CD4-positive, alpha-beta T cell treated with Interleukin-4 for 1 hour (primary cell): ENCODE measurements at regions not wholly inside any gene's neighbourhood (a gene's known extent, or its start where the extent isn't known, plus 50 kb on each side); places are given as distances from the start of the nearest gene placed in this dataset.
"Not testable (repeated sequence)": the region's sequence is repeated elsewhere in the genome, so short reads cannot be mapped to it uniquely, and the experiment has no call there.

Experiments
- DNase-seq, 2 donors: peaks; one replicate each; pipeline ENCODE4 v3.0.0-alpha.2; 2020 to 2022

DNA sequence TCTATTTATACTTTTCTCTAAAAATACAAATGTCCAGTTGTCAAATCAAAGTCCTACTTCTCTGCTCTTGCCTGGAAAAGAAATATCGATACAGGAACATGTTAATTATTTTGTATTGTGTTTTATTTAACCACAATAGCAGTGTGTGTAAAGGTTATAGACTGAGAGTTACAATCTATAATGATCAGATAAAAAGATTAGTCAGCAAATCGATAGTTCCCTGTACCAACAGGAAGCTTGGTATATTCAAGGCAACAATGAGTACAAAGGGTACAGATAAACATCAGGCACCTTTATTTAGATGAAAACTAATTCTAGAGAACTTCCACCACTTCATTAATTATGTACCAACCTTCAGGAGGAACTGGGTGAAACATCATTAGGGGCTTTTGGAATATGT is 469.5 kb downstream of the GBA3 start:
- no peak for DNase-seq

GRCh38 chr4:23161787-23162186 is 469.1 kb downstream of the GBA3 start:
- DNase-seq = no peak

DNA sequence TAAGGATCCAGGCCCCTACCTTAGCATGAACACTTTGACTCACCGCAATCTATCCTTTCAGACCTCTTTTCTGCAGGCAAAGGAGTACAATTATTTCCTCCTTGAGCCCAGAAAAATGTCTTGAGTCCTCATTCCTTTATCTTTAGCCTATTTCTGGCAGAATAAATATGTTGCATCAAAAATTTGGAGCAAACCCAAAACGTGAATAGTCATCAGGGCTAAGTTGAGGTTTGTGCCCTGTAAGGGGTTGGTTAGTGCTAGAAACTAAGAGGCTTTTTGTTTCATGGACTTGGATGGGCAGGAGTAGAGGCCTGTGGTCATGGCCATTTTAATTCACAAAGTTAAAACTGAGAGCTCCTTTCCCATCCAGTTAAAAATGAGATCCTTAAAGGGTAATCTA is 460.3 kb downstream of the GBA3 start:
- no peak for DNase-seq

DNA sequence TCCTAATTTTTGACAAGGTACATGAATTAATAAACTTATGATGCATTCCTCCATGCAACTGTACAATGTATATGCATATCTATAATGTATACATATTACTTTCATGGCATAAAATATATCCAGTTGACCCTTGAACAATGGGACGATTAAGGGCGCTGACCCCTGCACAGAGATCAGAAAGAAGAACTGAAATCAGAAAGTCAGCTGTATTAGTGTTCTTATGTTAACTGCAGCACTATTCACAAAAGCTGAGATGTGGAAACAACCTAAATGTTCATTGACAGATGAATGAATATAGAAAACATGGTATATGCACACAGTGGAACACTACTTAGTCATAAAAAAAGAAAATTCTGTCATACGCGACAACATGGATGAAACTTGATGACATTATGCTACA is 457.1 kb downstream of the GBA3 start:
- no peak for DNase-seq

DNA sequence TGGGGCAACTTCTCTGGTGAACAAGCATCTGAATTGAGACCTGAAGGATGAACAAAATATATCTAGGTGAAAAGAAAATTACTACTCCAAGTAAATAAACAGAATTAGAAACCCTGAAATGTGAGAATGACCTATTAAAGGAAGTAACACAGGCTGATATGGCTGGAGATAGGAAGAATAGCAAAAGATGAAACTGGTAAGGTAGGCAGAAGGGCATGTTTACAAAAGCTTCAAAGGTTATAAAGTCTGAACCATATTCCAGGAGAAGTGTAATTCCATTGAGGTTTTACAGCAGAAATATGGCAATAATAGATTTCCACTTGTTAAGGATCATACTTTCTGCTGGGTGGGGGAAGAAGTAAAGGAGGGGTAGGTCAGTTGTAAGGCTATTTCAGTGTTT is 452.0 kb downstream of the GBA3 start:
- no peak for DNase-seq

DNA sequence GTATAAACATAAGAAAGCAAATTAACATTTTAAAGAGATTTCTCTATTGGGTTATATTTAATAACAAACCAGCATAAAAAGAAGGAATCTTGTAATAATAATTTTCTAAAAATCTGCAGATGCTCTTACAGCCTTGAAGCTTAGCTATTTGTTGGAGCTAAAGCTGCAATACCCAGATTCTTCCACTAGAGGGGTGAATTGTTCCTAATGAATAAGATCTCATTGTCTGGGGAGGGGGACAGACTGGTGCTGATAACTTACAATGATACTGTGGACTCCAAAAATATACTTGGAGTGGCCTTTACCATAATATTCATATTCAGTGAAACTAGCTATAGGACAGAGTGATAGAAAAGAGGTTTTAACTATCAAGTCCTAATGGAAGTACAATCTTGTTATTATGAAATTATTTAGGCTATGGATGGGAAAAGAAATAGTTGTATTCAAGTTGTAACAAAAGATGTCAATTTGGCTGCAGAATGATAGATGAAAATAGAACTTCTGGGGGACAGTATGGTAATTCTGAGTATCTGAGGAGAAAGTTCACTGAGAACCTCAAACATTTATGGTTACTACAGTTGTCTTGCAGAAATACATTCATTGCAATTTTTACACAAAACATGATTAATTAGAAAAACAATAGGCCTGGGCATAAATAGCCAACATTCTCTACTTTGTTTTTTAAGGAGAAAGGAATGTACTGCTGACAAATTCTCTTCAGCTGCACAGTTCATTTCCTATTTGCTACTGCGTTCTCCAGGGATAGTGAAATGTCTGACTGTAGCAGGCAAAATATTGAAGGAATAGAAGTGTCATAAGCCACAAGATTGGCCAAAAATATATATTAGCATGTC is 443.3 kb downstream of the GBA3 start:
- DNase-seq = peak in 1 of 2 donors; percentile 20

DNA sequence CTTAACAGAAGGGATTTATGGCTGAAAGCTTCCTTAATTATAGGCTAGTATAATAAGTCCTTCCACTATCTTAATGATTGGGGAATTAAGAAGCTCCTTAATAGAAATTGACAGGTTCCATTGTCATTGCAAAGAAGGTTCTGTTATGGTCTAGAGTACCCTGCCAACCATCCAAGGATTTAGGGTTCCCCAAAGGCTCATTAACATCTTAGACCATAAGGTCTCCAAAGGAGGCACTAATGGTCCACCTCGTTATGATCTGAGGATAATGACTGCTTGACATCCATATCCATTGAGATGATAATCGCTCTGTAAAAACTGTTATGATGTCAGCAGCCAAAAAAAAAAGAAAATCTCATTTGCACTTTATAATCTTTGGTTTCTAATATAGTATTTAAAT is 441.6 kb downstream of the GBA3 start:
- no peak for DNase-seq

- DNase-seq = no peak
These were observed 438.1 kb downstream of the GBA3 start for GRCh38 chr4:23130845-23131244.

GRCh38 chr4:23125118-23125517 is 432.4 kb downstream of the GBA3 start:
- no peak for DNase-seq

GRCh38 chr4:23122666-23123400 is 430.1 kb downstream of the GBA3 start:
- DNase-seq = no peak

GRCh38 chr4:23120374-23120773 is 427.6 kb downstream of the GBA3 start:
- DNase-seq = no peak

GRCh38 chr4:23117826-23118225 is 425.1 kb downstream of the GBA3 start:
- no peak for DNase-seq

- no peak for DNase-seq
These were observed 421.8 kb downstream of the GBA3 start for GRCh38 chr4:23114538-23114937.

- no peak for DNase-seq
These were observed 420.4 kb downstream of the GBA3 start for GRCh38 chr4:23113104-23113503.

DNA sequence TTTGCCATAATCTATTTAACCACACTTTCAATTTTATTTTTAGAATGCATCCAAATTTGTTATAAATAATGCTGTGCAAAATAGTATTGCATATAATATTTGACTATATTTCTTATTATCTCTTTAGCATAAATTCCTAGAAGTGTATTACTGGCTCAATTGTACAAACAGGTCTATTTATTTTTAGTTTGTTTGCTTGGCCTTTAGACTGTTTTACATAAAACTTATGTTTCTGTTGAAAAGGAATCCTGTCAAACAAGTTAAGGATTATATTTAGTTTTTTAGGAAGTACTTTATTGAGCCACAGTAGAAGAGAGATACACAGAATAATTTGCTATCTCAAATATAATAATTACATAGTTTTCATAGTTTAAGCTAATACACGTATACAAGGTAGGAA is 413.8 kb downstream of the GBA3 start:
- no peak for DNase-seq

- no peak for DNase-seq
These were observed 413.1 kb downstream of the GBA3 start for GRCh38 chr4:23105759-23106370.

GRCh38 chr4:23097251-23097650 is 404.5 kb downstream of the GBA3 start:
- DNase-seq = no peak

DNA sequence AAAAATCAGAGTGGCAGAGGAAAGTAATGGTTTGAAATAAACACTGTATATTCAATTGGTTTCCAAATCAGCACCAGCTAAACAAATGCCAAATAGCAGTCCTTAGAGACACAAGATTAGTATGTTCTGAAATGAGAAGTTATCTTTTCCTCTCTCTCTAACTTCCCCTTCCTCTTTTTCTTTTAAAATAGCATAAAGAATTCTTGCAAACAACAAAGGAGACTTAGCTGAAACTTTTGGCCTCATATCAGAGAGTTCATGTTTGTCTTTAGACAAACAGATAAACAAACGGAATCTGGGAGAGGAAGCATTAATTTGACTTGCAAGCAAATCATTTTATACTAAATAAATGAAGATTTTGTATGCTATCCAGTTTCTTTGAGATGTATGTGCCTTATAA is 399.0 kb downstream of the GBA3 start:
- DNase-seq = no peak

GRCh38 chr4:23085249-23085568 is 392.5 kb downstream of the GBA3 start:
- no peak for DNase-seq

GRCh38 chr4:23084559-23085248 is 392.0 kb downstream of the GBA3 start:
- DNase-seq = no peak

DNA sequence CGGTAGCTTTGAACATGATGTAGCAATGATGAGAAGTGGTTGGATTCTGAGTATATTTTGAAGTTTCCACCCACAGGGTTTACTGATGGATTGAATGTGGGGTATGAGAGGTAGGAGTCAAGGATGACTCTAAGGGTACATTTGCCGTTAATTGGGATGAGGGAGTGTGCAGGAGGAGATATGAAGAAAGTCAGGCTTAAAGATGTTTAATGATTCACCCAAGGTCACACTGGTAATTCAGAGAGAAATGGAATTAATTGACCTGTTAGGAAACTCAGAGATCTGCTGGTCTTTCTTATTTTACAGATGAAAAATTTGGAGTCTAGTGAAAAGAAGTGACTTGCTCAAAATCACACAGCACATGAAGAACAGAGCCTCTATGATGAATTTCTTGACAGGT is 390.7 kb downstream of the GBA3 start:
- DNase-seq = no peak

DNA sequence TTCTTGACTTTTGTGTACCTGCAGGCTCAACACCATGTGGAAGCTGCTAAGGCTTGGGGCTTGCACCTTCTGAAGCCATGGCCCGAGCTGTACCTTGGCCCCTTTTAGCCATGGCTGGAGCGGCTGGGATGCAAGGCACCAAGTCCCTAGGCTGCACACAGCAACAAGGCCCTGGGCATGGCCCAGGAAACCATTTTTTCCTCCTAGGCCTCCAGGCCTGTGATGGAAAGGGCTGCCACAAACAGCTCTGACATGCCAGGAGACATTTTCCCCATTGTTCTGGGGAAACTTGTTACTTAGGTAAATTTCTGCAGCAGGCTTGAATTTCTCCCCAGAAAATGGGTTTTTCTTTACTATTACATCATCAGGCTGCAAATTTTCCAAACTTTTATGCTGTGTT is 387.4 kb downstream of the GBA3 start:
- DNase-seq = not testable (repeated sequence)

DNA sequence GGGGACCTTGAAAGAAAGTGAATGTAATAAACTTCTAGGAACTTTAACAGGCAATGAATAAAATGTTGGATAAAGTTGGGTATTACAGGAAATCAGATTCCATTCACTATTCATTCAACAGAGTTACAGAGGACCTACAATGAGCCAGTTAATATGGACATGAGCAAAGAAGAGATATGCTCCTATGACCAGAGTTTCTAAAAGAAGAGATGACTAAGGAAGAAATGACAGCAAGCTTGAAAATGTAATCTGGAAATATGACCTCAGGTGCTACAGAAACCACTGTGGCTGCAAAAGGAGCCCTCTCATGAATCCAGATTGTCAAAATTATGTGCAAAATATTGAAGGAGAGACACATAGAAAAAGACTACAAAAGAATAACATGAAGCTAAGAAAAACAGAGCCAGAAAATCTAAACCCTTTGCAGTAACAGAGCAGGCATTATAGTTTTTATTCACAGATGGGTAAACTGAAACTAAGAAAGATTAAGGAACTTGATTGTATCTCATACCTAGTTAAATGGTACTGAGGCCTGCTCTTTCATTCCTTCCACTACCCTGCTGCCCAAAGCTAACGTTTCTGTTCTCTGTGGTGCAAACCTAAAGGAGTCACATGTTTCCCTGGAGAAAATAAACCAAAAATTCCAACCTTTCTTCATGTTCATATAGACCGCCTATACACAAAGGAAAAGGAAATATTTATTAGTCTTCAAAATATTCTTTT is 378.3 kb downstream of the GBA3 start:
- DNase-seq = no peak
